GM18498 (cell line): ENCODE measurements at regions not wholly inside any gene's neighbourhood (a gene's known extent, or its start where the extent isn't known, plus 50 kb on each side); places are given as distances from the start of the nearest gene placed in this dataset.

Experiments used
- ATAC-seq: cut with Tn5 transposase; IDR thresholded peaks from one replicate; pipeline ENCODE4 v1.9.1; 2021; ENCODE audit warnings: mild to moderate bottlenecking, moderate library complexity; ENCODE audit not compliant: unreplicated experiment

GRCh38 chr20:24378661-24379483 lies 90.6 kb upstream of the SYNDIG1 start:
- no peak for ATAC-seq

- no peak for ATAC-seq
These were observed 92.9 kb upstream of the SYNDIG1 start for GRCh38 chr20:24376311-24377099.

GRCh38 chr20:24373372-24373771 lies 96.1 kb upstream of the SYNDIG1 start:
- ATAC-seq = no peak

GRCh38 chr20:24370911-24371695 lies 98.3 kb upstream of the SYNDIG1 start:
- ATAC-seq = no peak

- ATAC-seq = no peak
These were observed 99.2 kb upstream of the SYNDIG1 start for GRCh38 chr20:24370249-24370648.

- no peak for ATAC-seq
These were observed 101.2 kb upstream of the SYNDIG1 start for GRCh38 chr20:24368253-24368652.

- ATAC-seq = no peak
These were observed 103.0 kb upstream of the SYNDIG1 start for GRCh38 chr20:24366336-24367004.

- no peak for ATAC-seq
These were observed 103.8 kb upstream of the SYNDIG1 start for GRCh38 chr20:24365670-24366069.

GRCh38 chr20:24364482-24364881 lies 104.9 kb upstream of the SYNDIG1 start:
- no peak for ATAC-seq

- ATAC-seq = no peak
These were observed 106.4 kb upstream of the SYNDIG1 start for GRCh38 chr20:24363031-24363430.

GRCh38 chr20:24362080-24362479 lies 107.3 kb upstream of the SYNDIG1 start:
- no peak for ATAC-seq

GRCh38 chr20:24361541-24361940 lies 107.9 kb upstream of the SYNDIG1 start:
- no peak for ATAC-seq

- ATAC-seq = no peak
These were observed 108.9 kb upstream of the SYNDIG1 start for GRCh38 chr20:24360531-24360930.

- ATAC-seq = no peak
These were observed 110.0 kb upstream of the SYNDIG1 start for GRCh38 chr20:24359321-24360027.

GRCh38 chr20:24357931-24358330 lies 111.5 kb upstream of the SYNDIG1 start:
- ATAC-seq = no peak

GRCh38 chr20:24357177-24357576 lies 112.3 kb upstream of the SYNDIG1 start:
- no peak for ATAC-seq

- ATAC-seq = no peak
These were observed 116.2 kb upstream of the SYNDIG1 start for GRCh38 chr20:24353135-24353690.

- no peak for ATAC-seq
These were observed 118.5 kb upstream of the SYNDIG1 start for GRCh38 chr20:24350923-24351368.

GRCh38 chr20:24341781-24342180 lies 127.6 kb upstream of the SYNDIG1 start:
- no peak for ATAC-seq

GRCh38 chr20:24340933-24341332 lies 128.5 kb upstream of the SYNDIG1 start:
- no peak for ATAC-seq
